ENCODE measurements at regions not wholly inside any gene's neighbourhood (a gene's known extent, or its start where the extent isn't known, plus 50 kb on each side); places are given as distances from the start of the nearest gene placed in this dataset.
A peak's percentile ranks its signal among the peaks of the same experiment; 100 is the strongest.

DNA sequence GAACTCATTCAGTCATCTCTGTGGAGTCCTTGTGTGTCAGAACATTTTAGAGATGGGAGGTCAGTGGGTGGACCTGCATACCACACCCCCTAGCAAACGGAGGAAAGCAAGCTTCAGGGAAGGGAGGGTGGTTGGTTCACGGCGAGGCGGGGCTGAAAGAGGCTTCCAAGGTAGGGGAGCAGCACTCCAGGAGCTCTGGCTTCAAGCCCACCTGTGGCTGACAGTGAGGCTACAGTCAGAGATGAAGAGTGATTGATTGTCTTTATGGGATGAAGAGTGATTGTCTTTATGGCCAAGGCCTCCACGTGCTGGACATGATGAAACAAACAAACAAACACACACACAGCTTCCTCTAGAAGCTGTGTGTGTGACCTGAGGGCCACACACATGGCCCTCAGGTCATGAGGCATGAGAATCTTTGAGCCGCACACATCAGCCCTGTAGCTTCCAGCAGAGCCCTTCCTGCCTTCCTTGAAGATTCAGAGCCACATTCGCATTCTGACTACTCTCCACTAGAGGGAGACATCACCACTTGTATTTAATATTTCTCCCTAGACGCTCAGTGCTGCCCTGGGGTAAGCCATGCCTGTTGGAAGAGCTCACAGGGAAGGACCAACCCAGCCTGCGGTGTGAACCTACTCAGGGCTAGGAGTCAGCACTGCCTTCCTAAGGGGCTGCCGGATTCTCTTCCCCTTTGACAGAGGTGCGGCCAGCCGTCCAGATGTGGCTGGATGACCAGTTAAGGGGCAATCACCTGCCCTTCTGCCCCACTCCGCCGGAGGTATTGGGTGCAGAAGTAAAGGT lies 54.4 kb upstream of the KCNA1 start:
- Histone ChIP-seq H3K9ac (ENCODE audit: low read depth, low read length, poor library complexity, severe bottlenecking) (peak overlapping the region; percentile 37), H3K4me2 (ENCODE audit: low read depth, low read length, poor library complexity, severe bottlenecking) (peak overlapping the region; percentile 51), H3K9me2 (replicated peaks; ENCODE audit: low read depth, low read length) (no peaks in the 10 kb centered on the region), H3K79me2 (ENCODE audit: insufficient read depth, low read length) (no peaks in the 10 kb centered on the region), H2AFZ (ENCODE audit: low read length) (peak overlapping the region; percentile 81), H3K4me1 (ENCODE audit: insufficient read depth, low read length, poor library complexity, severe bottlenecking) (peaks cover 20% of the 10 kb centered on the region), H3F3A (ENCODE audit: low read depth) (no peaks in the 10 kb centered on the region), H3K4me3 (ENCODE audit: low read length, poor library complexity, severe bottlenecking) (peak overlapping the region; percentile 35), H3K9me3 (ENCODE audit: insufficient read depth, low read depth, low read length) (no peaks in the 10 kb centered on the region), H3K36me3 (ENCODE audit: insufficient read depth, low read length) (no peaks in the 10 kb centered on the region), H3K27me3 (ENCODE audit: insufficient read depth, low read length, poor library complexity, severe bottlenecking) (no peaks in the 10 kb centered on the region), H4K20me1 (ENCODE audit: insufficient read depth, low read length, poor library complexity, severe bottlenecking) (no peaks in the 10 kb centered on the region)
- TF ChIP-seq EZH2phosphoT487 (IDR thresholded peaks at IDR 0.05; ENCODE audit: borderline replicate concordance) (no peak), CTCF (conservative IDR thresholded peaks at IDR 0.05; ENCODE audit: low read length) (peak; percentile 79)

DNA sequence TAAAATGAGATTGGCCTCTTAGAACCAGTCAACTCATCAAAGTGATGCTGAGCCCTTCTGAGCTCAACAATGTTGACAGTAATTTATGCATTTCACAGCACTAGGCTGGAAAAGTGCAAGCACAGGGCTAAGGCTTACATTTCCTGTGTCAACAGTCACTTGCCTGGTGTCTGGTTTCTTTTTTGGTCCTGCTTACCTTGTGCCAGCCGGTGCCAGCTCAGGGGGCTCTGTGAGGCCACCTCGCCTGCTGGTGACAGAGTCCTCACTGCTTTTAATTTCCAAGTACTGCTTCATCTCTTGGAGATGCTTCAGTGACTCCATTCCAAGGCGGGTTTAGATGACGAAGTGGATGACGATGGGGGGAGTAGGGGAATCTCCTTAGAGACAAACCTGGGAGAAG lies 53.1 kb upstream of the KCNA1 start:
- Histone ChIP-seq H3K9ac (ENCODE audit: low read depth, low read length, poor library complexity, severe bottlenecking) (no peak overlapping the region), H3K79me2 (ENCODE audit: insufficient read depth, low read length) (no peaks in the 10 kb centered on the region), H4K20me1 (ENCODE audit: insufficient read depth, low read length, poor library complexity, severe bottlenecking) (no peaks in the 10 kb centered on the region), H3K4me3 (ENCODE audit: low read length, poor library complexity, severe bottlenecking) (no peak overlapping the region), H3K27me3 (ENCODE audit: insufficient read depth, low read length, poor library complexity, severe bottlenecking) (no peaks in the 10 kb centered on the region), H3F3A (ENCODE audit: low read depth) (no peaks in the 10 kb centered on the region), H3K9me3 (ENCODE audit: insufficient read depth, low read depth, low read length) (no peaks in the 10 kb centered on the region), H3K9me2 (replicated peaks; ENCODE audit: low read depth, low read length) (no peaks in the 10 kb centered on the region), H3K36me3 (ENCODE audit: insufficient read depth, low read length) (no peaks in the 10 kb centered on the region), H2AFZ (ENCODE audit: low read length) (peak overlapping the region; percentile 50), H3K4me2 (ENCODE audit: low read depth, low read length, poor library complexity, severe bottlenecking) (peak overlapping the region; percentile 51), H3K4me1 (ENCODE audit: insufficient read depth, low read length, poor library complexity, severe bottlenecking) (peaks cover 20% of the 10 kb centered on the region)
- TF ChIP-seq CTCF (conservative IDR thresholded peaks at IDR 0.05; ENCODE audit: low read length) (no peak), EZH2phosphoT487 (IDR thresholded peaks at IDR 0.05; ENCODE audit: borderline replicate concordance) (no peak)

- H3K27me3 ChIP-seq (ENCODE audit: insufficient read depth, low read length, poor library complexity, severe bottlenecking), result no peaks in the 10 kb centered on the region
- no peaks in the 10 kb centered on the region for H3F3A ChIP-seq (ENCODE audit: low read depth)
- peak overlapping the region; percentile 58 for H3K4me2 ChIP-seq (ENCODE audit: low read depth, low read length, poor library complexity, severe bottlenecking)
- no peaks in the 10 kb centered on the region for H3K9me2 ChIP-seq (replicated peaks; ENCODE audit: low read depth, low read length)
- peak overlapping the region; percentile 27 for H3K9ac ChIP-seq (ENCODE audit: low read depth, low read length, poor library complexity, severe bottlenecking)
- H3K4me3 ChIP-seq (ENCODE audit: low read length, poor library complexity, severe bottlenecking), result peak overlapping the region; percentile 59
- H3K4me1 ChIP-seq (ENCODE audit: insufficient read depth, low read length, poor library complexity, severe bottlenecking), result peaks cover 20% of the 10 kb centered on the region
- no peaks in the 10 kb centered on the region for H3K79me2 ChIP-seq (ENCODE audit: insufficient read depth, low read length)
- no peaks in the 10 kb centered on the region for H4K20me1 ChIP-seq (ENCODE audit: insufficient read depth, low read length, poor library complexity, severe bottlenecking)
- no peaks in the 10 kb centered on the region for H3K9me3 ChIP-seq (ENCODE audit: insufficient read depth, low read depth, low read length)
- no peaks in the 10 kb centered on the region for H3K36me3 ChIP-seq (ENCODE audit: insufficient read depth, low read length)
- peak; percentile 94 for TF ChIP-seq CTCF (conservative IDR thresholded peaks at IDR 0.05; ENCODE audit: low read length)
- no peak for TF ChIP-seq EZH2phosphoT487 (IDR thresholded peaks at IDR 0.05; ENCODE audit: borderline replicate concordance)
- H2AFZ ChIP-seq (ENCODE audit: low read length), result peak overlapping the region; percentile 79
These were observed 52.0 kb upstream of the KCNA1 start for GRCh38 chr12:4857472-4858291.
